ENCODE measurements at regions not wholly inside any gene's neighbourhood (a gene's known extent, or its start where the extent isn't known, plus 50 kb on each side); places are given as distances from the start of the nearest gene placed in this dataset.
"Not testable (repeated sequence)": the region's sequence is repeated elsewhere in the genome, so short reads cannot be mapped to it uniquely, and the experiment has no call there.

- no peak for DNase-seq
Measured at GRCh38 chr7:142567201-142568075, 181.8 kb upstream of the PRSS1 start.

GRCh38 chr7:142566271-142566670 lies 183.0 kb upstream of the PRSS1 start:
- peak; percentile 57 to 68 (median 65) for DNase-seq

- not testable (repeated sequence) for DNase-seq
Measured at GRCh38 chr7:142564125-142564524, 185.1 kb upstream of the PRSS1 start.

- no peak for DNase-seq
Measured at GRCh38 chr7:142563470-142563869, 185.8 kb upstream of the PRSS1 start.

GRCh38 chr7:142562688-142563087 lies 186.6 kb upstream of the PRSS1 start:
- no peak for DNase-seq

- DNase-seq: not testable (repeated sequence)
Measured at GRCh38 chr7:142561396-142561795, 187.9 kb upstream of the PRSS1 start.

GRCh38 chr7:142560770-142561169 lies 188.5 kb upstream of the PRSS1 start:
- DNase-seq: not testable (repeated sequence)

GRCh38 chr7:142560166-142560565 lies 189.1 kb upstream of the PRSS1 start:
- DNase-seq: no peak

GRCh38 chr7:142557971-142558582 lies 191.2 kb upstream of the PRSS1 start:
- DNase-seq: peak; percentile 81 to 86 (median 84)

- peak; percentile 87 to 91 (median 88) for DNase-seq
Measured at GRCh38 chr7:142556740-142557139, 192.5 kb upstream of the PRSS1 start.

- peak; percentile 32 to 61 (median 55) for DNase-seq
Measured at GRCh38 chr7:142554560-142555532, 194.4 kb upstream of the PRSS1 start.

- DNase-seq: no peak
Measured at GRCh38 chr7:142553216-142553615, 196.1 kb upstream of the PRSS1 start.

- DNase-seq: peak; percentile 33 to 54 (median 36)
Measured at GRCh38 chr7:142548978-142549377, 200.3 kb upstream of the PRSS1 start.

- DNase-seq: no peak
Measured at GRCh38 chr7:142546452-142546851, 202.8 kb upstream of the PRSS1 start.

GRCh38 chr7:142542942-142543341 lies 206.3 kb upstream of the PRSS1 start:
- peak; percentile 80 to 85 (median 85) for DNase-seq

- peak in 2 of 3 donors; percentile 30 to 32 for DNase-seq
Measured at GRCh38 chr7:142542105-142542504, 207.2 kb upstream of the PRSS1 start.

- no peak for DNase-seq
Measured at GRCh38 chr7:142540371-142540770, 208.9 kb upstream of the PRSS1 start.

GRCh38 chr7:142539901-142540300 lies 209.4 kb upstream of the PRSS1 start:
- no peak for DNase-seq

GRCh38 chr7:142537760-142538159 lies 211.5 kb upstream of the PRSS1 start:
- DNase-seq: no peak

GRCh38 chr7:142535123-142535779 lies 214.0 kb upstream of the PRSS1 start:
- peak; percentile 89 to 94 (median 93) for DNase-seq

GRCh38 chr7:142534726-142535122 lies 214.5 kb upstream of the PRSS1 start:
- no peak for DNase-seq

- no peak for DNase-seq
Measured at GRCh38 chr7:142533920-142534319, 215.4 kb upstream of the PRSS1 start.
